ENCODE measurements at regions not wholly inside any gene's neighbourhood (a gene's known extent, or its start where the extent isn't known, plus 50 kb on each side); places are given as distances from the start of the nearest gene placed in this dataset.
"Not testable (repeated sequence)": the region's sequence is repeated elsewhere in the genome, so short reads cannot be mapped to it uniquely, and the experiment has no call there.

DNA sequence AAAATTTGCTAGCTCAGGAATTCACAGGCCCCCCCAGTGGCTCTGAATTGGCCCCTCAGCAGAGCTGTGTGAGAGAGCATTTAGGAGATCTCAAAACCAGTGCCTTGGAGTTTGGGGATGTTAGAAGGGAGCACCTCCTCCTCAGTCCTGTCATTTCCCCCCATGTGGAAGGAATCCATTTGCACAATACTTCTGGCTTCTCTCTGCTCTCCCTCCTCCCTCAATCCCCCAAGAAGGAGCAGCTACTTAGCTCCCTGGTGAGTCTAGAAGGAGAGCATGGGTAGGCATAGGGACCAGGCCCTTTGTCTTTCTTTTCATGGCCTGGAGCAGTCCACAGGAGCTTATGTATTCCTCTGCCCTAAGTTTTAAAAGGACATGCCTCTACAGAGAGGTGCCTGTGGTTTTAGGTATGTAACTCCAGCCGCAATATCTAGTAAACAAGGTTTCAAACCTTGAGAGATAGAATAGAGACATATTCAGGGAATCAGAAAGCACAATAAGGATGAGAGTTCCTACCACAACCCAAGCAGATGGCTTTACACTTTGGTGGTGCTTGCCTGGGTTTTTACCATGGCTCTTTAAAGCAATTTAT, 199.4 kb downstream of the FCRL5 start:
- no peak overlapping the region for H3K27ac Mint-ChIP-seq

DNA sequence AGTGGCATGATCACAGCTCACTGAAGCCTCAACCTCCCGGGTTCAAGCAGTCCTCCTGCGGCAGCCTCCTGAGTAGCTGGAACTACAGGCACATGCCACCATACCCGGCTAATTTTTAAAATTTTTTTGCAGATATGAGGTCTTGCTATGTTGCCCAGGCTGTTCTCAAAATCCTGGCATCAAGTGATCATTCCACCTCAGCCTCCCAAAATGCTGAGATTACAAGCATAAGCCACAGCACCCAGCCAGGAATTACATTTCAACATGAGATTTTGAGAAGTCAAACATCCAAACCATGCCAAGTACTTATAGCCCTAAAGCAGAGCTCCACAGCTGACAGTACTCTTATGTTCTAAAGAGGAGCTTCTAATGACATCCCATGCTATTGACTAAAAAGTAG, 200.1 kb downstream of the FCRL5 start:
- intact Hi-C loops (cut with micrococcal nuclease), result no loop called here

More for the DNA sequence above, 199.4 kb downstream of the FCRL5 start:
- Histone ChIP-seq H3K79me2 (ENCODE audit: insufficient read depth, low read length) (no peaks in the 10 kb centered on the region), H3K9ac (ENCODE audit: insufficient read depth, low read length, poor library complexity, severe bottlenecking) (no peak overlapping the region), H3K4me1 (ENCODE audit: control insufficient read depth in 1 of 2, insufficient read depth in 2 of 2, low read length in 2 of 2) (no peaks in the 10 kb centered on the region), H3K27ac (ENCODE audit: low read depth in 1 of 2, low read length in 2 of 2) (no peak overlapping the region), H3K9me3 (replicated peaks in 1 of 2; ENCODE audit: control insufficient read depth in 1 of 2, insufficient read depth in 1 of 2, low read length in 2 of 2) (no peaks in the 10 kb centered on the region), H3K4me3 (replicated peaks in 1 of 3; ENCODE audit: low read depth in 2 of 3, low read length in 3 of 3) (no peak overlapping the region), H2AFZ (ENCODE audit: insufficient read depth, low read depth, low read length, poor library complexity, severe bottlenecking) (no peak overlapping the region), H3K4me2 (replicated peaks; ENCODE audit: extremely low read depth, low read length, poor library complexity, severe bottlenecking) (no peak overlapping the region), H3K27me3 (ENCODE audit: control insufficient read depth in 2 of 2, insufficient read depth in 2 of 2, low read length in 2 of 2) (no peaks in the 10 kb centered on the region), H3K36me3 (replicated peaks in 1 of 2; ENCODE audit: control insufficient read depth in 1 of 2, insufficient read depth in 2 of 2, low read length in 2 of 2) (no peaks in the 10 kb centered on the region), H4K20me1 (ENCODE audit: insufficient read depth, low read length) (no peaks in the 10 kb centered on the region)
- 83% methylated on average over 1 of the region's 1 CpG for WGBS (ENCODE audit: insufficient coverage)
- intact Hi-C loops (cut with micrococcal nuclease), result no loop called here
- Mint-ChIP-seq H3K4me3 (no peak overlapping the region), H3K36me3 (no peaks in the 10 kb centered on the region), H3K9me3 (peaks cover 0 to 7% (median 2%) of the 10 kb centered on the region in 7 donors), H3K4me1 (peaks cover 2% of the 10 kb centered on the region), H3K27me3 (ENCODE audit: low read depth in 3 of 3) (peaks cover 4 to 6% (median 5%) of the 10 kb centered on the region in 3 donors)
- TF ChIP-seq, protein P1, sequence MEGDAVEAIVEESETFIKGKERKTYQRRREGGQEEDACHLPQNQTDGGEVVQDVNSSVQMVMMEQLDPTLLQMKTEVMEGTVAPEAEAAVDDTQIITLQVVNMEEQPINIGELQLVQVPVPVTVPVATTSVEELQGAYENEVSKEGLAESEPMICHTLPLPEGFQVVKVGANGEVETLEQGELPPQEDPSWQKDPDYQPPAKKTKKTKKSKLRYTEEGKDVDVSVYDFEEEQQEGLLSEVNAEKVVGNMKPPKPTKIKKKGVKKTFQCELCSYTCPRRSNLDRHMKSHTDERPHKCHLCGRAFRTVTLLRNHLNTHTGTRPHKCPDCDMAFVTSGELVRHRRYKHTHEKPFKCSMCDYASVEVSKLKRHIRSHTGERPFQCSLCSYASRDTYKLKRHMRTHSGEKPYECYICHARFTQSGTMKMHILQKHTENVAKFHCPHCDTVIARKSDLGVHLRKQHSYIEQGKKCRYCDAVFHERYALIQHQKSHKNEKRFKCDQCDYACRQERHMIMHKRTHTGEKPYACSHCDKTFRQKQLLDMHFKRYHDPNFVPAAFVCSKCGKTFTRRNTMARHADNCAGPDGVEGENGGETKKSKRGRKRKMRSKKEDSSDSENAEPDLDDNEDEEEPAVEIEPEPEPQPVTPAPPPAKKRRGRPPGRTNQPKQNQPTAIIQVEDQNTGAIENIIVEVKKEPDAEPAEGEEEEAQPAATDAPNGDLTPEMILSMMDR (IDR thresholded peaks at IDR 0.05), result no peak
- no peak for DNase-seq

DNA sequence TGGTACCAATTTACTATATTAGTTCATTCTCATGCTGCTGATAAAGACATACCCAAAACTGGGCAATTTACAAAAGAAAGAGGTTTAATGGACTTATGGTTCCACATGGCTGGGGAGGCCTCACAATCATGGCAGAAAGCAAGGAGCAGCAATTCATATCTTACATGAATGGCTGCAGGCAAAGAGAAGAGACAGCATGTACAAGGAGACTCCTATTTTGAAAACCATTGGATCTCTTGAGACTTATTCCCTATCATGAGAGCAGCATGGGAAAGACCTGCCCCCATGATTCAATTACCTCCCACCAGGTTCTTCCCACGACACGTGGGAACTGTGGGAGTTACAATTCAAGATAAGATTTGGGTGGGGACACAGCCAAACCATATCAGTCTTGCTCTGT, 200.5 kb downstream of the FCRL5 start:
- H3K79me2 ChIP-seq (ENCODE audit: insufficient read depth, low read length); H3K4me2 ChIP-seq (replicated peaks; ENCODE audit: extremely low read depth, low read length, poor library complexity, severe bottlenecking): not testable (repeated sequence)

More for the DNA sequence above, 200.1 kb downstream of the FCRL5 start:
- no peak for DNase-seq
- H3K9me3 ChIP-seq (replicated peaks in 1 of 2; ENCODE audit: control insufficient read depth in 1 of 2, insufficient read depth in 1 of 2, low read length in 2 of 2), result no peaks in the 10 kb centered on the region
- H3K4me3 ChIP-seq (replicated peaks in 1 of 3; ENCODE audit: low read depth in 2 of 3, low read length in 3 of 3), result no peak overlapping the region
- H3K27me3 ChIP-seq (ENCODE audit: control insufficient read depth in 2 of 2, insufficient read depth in 2 of 2, low read length in 2 of 2), result no peaks in the 10 kb centered on the region
- no peak overlapping the region for H3K9ac ChIP-seq (ENCODE audit: insufficient read depth, low read length, poor library complexity, severe bottlenecking)
- no peak overlapping the region for H3K27ac ChIP-seq (ENCODE audit: low read depth in 1 of 2, low read length in 2 of 2)
- Mint-ChIP-seq H3K9me3 (peaks cover 0 to 13% (median 3%) of the 10 kb centered on the region in 7 donors), H3K4me3 (no peak overlapping the region), H3K4me1 (no peaks in the 10 kb centered on the region), H3K36me3 (no peaks in the 10 kb centered on the region), H3K27ac (no peak overlapping the region), H3K27me3 (ENCODE audit: low read depth in 3 of 3) (peaks cover 3 to 9% (median 5%) of the 10 kb centered on the region in 3 donors)
- WGBS (ENCODE audit: insufficient coverage), result 93% methylated on average over 2 of the region's 3 CpGs
- no peaks in the 10 kb centered on the region for H3K36me3 ChIP-seq (replicated peaks in 1 of 2; ENCODE audit: control insufficient read depth in 1 of 2, insufficient read depth in 2 of 2, low read length in 2 of 2)
- no peaks in the 10 kb centered on the region for H3K79me2 ChIP-seq (ENCODE audit: insufficient read depth, low read length)
- H2AFZ ChIP-seq (ENCODE audit: insufficient read depth, low read depth, low read length, poor library complexity, severe bottlenecking), result no peak overlapping the region
- TF ChIP-seq, protein P1 (IDR thresholded peaks at IDR 0.05), result no peak
- no peaks in the 10 kb centered on the region for H4K20me1 ChIP-seq (ENCODE audit: insufficient read depth, low read length)
- H3K4me1 ChIP-seq (ENCODE audit: control insufficient read depth in 1 of 2, insufficient read depth in 2 of 2, low read length in 2 of 2), result no peaks in the 10 kb centered on the region
- H3K4me2 ChIP-seq (replicated peaks; ENCODE audit: extremely low read depth, low read length, poor library complexity, severe bottlenecking), result no peak overlapping the region

More for the DNA sequence above, 200.5 kb downstream of the FCRL5 start:
- H3K27ac ChIP-seq (ENCODE audit: low read depth in 1 of 2, low read length in 2 of 2); H3K4me3 ChIP-seq (replicated peaks in 1 of 3; ENCODE audit: low read depth in 2 of 3, low read length in 3 of 3); H2AFZ ChIP-seq (ENCODE audit: insufficient read depth, low read depth, low read length, poor library complexity, severe bottlenecking); H4K20me1 ChIP-seq (ENCODE audit: insufficient read depth, low read length); H3K27me3 ChIP-seq (ENCODE audit: control insufficient read depth in 2 of 2, insufficient read depth in 2 of 2, low read length in 2 of 2); H3K36me3 Mint-ChIP-seq; H3K4me1 Mint-ChIP-seq; H3K27me3 Mint-ChIP-seq (ENCODE audit: low read depth in 3 of 3); intact Hi-C loops (cut with micrococcal nuclease); DNase-seq; H3K9me3 ChIP-seq (replicated peaks in 1 of 2; ENCODE audit: control insufficient read depth in 1 of 2, insufficient read depth in 1 of 2, low read length in 2 of 2); H3K4me3 Mint-ChIP-seq; H3K9ac ChIP-seq (ENCODE audit: insufficient read depth, low read length, poor library complexity, severe bottlenecking); H3K27ac Mint-ChIP-seq; H3K36me3 ChIP-seq (replicated peaks in 1 of 2; ENCODE audit: control insufficient read depth in 1 of 2, insufficient read depth in 2 of 2, low read length in 2 of 2); H3K4me1 ChIP-seq (ENCODE audit: control insufficient read depth in 1 of 2, insufficient read depth in 2 of 2, low read length in 2 of 2): not testable (repeated sequence)
- peaks cover 0 to 15% (median 3%) of the 10 kb centered on the region in 7 donors for H3K9me3 Mint-ChIP-seq
- no CpG with 5 or more reads among the region's 2 CpGs for WGBS (ENCODE audit: insufficient coverage)

Data from CD14-positive monocyte (primary cell).